H1 (cell line): ENCODE measurements at regions not wholly inside any gene's neighbourhood (a gene's known extent, or its start where the extent isn't known, plus 50 kb on each side); places are given as distances from the start of the nearest gene placed in this dataset.

ENCODE experiments used
- EZH2 ChIP-seq: fragments of 200-600 bp; sonication (generic); IDR thresholded peaks from 2 replicates; pipeline ENCODE4 v1.7.1; 2012; ENCODE audit warnings: low read depth, mild to moderate bottlenecking, moderate library complexity, low read length, inconsistent platforms; ENCODE audit not compliant: severe bottlenecking
- GTF2F1 ChIP-seq: IDR thresholded peaks from 2 replicates; pipeline ENCODE4 v1.6.1; 2012; ENCODE audit warnings: low read depth, low read length, improper control_type of control experiment, borderline replicate concordance
- KDM1A ChIP-seq: fragments of 200-600, 300-600 bp; sonication (generic); IDR thresholded peaks from 2 replicates; pipeline ENCODE4 v1.7.1; 2016; ENCODE audit warnings: mild to moderate bottlenecking, low read length, borderline replicate concordance
- POLR2A ChIP-seq, 2 experiments: IDR thresholded peaks; 1 replicate in 1 of 2; 2 replicates in 1 of 2; pipeline ENCODE4 v1.6.1; 2011; ENCODE audit warnings: low read depth in 2 of 2, low read length in 2 of 2, mild to moderate bottlenecking in 2 of 2; ENCODE audit errors: control extremely low read depth in 1 of 2
- POLR2AphosphoS5 ChIP-seq: IDR thresholded peaks from 2 replicates; pipeline ENCODE4 v1.6.1; 2011; ENCODE audit warnings: low read depth, low read length
- RBBP5 ChIP-seq: IDR thresholded peaks from 2 replicates; pipeline ENCODE4 v1.7.1; 2012; ENCODE audit warnings: low read depth, mild to moderate bottlenecking, inconsistent platforms, low read length, moderate library complexity, borderline replicate concordance
- SIN3A ChIP-seq, 2 experiments: IDR thresholded peaks in 1 of 2; conservative IDR thresholded peaks in 1 of 2; 2 replicates each; pipeline ENCODE4 v1.6.1; 2011 to 2012; ENCODE audit warnings: low read length in 2 of 2, improper control_type of control experiment in 1 of 2, low read depth in 1 of 2, mild to moderate bottlenecking in 1 of 2
- SIRT6 ChIP-seq: IDR thresholded peaks from one replicate; pipeline ENCODE4 v1.7.1; 2012; ENCODE audit warnings: low read length, inconsistent platforms
- SUZ12 ChIP-seq: fragments of 200-600 bp; sonication (generic); IDR thresholded peaks from 2 replicates; pipeline ENCODE4 v1.6.1; 2012; ENCODE audit warnings: mild to moderate bottlenecking, inconsistent platforms, low read length, moderate library complexity, mixed read lengths
- TCF12 ChIP-seq: IDR thresholded peaks from 2 replicates; pipeline ENCODE4 v1.6.1; 2011; ENCODE audit warnings: low read depth, mild to moderate bottlenecking, low read length
- ZNF274 ChIP-seq: IDR thresholded peaks from 2 replicates; pipeline ENCODE4 v1.7.0; 2012; ENCODE audit warnings: low read length, borderline replicate concordance; ENCODE audit errors: extremely low read depth
- TF ChIP-seq, protein P1 (sequence below), 3 experiments: IDR thresholded peaks; 1 replicate in 2 of 3; 2 replicates in 1 of 3; pipeline versions ENCODE4 v1.5.1 to v1.6.1; 2011; ENCODE audit warnings: low read length in 3 of 3, mild to moderate bottlenecking in 3 of 3, inconsistent platforms in 2 of 3, low read depth in 1 of 3, moderate library complexity in 1 of 3; ENCODE audit not compliant: insufficient read depth in 1 of 3; ENCODE audit errors: control extremely low read depth in 1 of 3
- TF ChIP-seq, protein P2 (sequence below): IDR thresholded peaks from 2 replicates; pipeline ENCODE4 v1.6.1; 2012; ENCODE audit warnings: low read length, inconsistent platforms
- TF ChIP-seq, protein P3 (sequence below): IDR thresholded peaks from 2 replicates; pipeline ENCODE4 v1.6.1; 2011; ENCODE audit warnings: low read depth, mild to moderate bottlenecking, low read length; ENCODE audit not compliant: insufficient read depth

DNA sequence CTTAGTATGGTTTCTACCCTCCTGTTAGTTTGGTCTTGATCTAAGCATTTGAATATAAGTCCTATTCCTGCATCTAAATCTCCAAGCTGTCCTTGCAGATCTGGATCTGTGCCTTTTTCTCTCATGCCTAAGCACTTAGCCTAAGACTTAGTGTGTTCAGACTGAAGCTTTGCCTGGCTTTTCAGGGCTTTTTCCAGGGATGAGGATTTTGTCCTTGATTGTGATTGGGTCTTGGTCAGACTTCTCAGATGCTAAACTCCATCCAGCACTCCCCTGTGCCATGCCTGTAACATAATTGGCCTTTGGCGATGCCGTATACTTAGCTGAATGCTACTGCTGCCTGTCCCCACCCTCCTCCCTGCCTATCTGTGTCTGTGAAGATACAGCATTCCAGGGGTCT is 98.1 kb upstream of the NRIP1 start:
- TF ChIP-seq, protein P1, sequence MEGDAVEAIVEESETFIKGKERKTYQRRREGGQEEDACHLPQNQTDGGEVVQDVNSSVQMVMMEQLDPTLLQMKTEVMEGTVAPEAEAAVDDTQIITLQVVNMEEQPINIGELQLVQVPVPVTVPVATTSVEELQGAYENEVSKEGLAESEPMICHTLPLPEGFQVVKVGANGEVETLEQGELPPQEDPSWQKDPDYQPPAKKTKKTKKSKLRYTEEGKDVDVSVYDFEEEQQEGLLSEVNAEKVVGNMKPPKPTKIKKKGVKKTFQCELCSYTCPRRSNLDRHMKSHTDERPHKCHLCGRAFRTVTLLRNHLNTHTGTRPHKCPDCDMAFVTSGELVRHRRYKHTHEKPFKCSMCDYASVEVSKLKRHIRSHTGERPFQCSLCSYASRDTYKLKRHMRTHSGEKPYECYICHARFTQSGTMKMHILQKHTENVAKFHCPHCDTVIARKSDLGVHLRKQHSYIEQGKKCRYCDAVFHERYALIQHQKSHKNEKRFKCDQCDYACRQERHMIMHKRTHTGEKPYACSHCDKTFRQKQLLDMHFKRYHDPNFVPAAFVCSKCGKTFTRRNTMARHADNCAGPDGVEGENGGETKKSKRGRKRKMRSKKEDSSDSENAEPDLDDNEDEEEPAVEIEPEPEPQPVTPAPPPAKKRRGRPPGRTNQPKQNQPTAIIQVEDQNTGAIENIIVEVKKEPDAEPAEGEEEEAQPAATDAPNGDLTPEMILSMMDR (IDR thresholded peaks at IDR 0.05; ENCODE audit: control extremely low read depth in 1 of 3, insufficient read depth in 1 of 3, low read depth in 1 of 3, low read length in 3 of 3) = no peak
- TF ChIP-seq, protein P2, sequence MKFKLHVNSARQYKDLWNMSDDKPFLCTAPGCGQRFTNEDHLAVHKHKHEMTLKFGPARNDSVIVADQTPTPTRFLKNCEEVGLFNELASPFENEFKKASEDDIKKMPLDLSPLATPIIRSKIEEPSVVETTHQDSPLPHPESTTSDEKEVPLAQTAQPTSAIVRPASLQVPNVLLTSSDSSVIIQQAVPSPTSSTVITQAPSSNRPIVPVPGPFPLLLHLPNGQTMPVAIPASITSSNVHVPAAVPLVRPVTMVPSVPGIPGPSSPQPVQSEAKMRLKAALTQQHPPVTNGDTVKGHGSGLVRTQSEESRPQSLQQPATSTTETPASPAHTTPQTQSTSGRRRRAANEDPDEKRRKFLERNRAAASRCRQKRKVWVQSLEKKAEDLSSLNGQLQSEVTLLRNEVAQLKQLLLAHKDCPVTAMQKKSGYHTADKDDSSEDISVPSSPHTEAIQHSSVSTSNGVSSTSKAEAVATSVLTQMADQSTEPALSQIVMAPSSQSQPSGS = no peak
- TF ChIP-seq SUZ12 (no peak), RBBP5 (no peak), TCF12 (no peak), SIRT6 (no peak), POLR2AphosphoS5 (no peak), ZNF274 (no peak), EZH2 (no peak), KDM1A (no peak), POLR2A (IDR thresholded peaks at IDR 0.05; ENCODE audit: control extremely low read depth in 1 of 2, low read depth in 2 of 2, low read length in 2 of 2) (no peak), SIN3A (conservative IDR thresholded peaks at IDR 0.05 in 1 of 2, IDR thresholded peaks at IDR 0.05 in 1 of 2; ENCODE audit: low read depth in 1 of 2, low read length in 2 of 2) (no peak), GTF2F1 (no peak)
- TF ChIP-seq, protein P3, sequence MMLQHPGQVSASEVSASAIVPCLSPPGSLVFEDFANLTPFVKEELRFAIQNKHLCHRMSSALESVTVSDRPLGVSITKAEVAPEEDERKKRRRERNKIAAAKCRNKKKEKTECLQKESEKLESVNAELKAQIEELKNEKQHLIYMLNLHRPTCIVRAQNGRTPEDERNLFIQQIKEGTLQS = no peak
